HG02973 (cell line): ENCODE measurements at regions not wholly inside any gene's neighbourhood (a gene's known extent, or its start where the extent isn't known, plus 50 kb on each side); places are given as distances from the start of the nearest gene placed in this dataset.
A peak's percentile ranks its signal among the peaks of the same experiment; 100 is the strongest.

ENCODE experiments used
- ATAC-seq: cut with Tn5 transposase; IDR thresholded peaks from one replicate; pipeline ENCODE4 v1.9.1; 2021; ENCODE audit warnings: moderate library complexity; ENCODE audit not compliant: unreplicated experiment

DNA sequence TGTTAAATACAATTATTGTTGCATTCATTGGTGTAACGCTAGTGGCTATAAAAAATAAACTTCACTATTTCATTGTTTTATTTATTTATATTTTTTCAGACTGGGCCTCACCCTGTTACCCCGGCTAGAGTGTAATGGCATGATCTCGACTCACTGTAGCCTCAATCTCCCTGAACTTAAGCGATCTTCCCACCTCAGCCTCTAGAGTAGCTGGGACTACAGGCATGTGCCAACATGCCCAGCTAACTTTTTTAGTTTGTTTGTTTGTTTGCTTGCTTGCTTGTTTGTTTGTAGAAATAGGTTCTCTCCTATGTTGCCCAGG, 387.4 kb upstream of the PTBP2 start:
- no peak for ATAC-seq

DNA sequence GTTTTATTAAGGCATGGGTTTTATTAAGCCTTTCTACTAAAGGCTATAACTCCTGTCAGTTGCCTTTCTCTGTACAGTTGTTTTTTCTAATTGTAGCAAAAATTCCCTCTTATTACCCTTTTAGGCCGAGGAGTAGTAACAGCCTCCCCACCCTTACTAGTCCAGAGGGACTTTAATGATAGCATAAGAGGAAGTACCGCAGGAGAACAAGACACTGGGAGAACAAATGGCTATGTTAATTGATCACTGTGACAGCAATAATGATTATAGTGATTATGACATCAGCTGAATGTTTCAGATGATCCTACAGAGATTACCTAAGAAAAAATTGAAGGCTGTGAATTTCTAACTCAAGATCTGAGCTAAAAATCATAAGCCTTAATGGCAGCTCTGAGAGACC, 383.0 kb upstream of the PTBP2 start:
- no peak for ATAC-seq

DNA sequence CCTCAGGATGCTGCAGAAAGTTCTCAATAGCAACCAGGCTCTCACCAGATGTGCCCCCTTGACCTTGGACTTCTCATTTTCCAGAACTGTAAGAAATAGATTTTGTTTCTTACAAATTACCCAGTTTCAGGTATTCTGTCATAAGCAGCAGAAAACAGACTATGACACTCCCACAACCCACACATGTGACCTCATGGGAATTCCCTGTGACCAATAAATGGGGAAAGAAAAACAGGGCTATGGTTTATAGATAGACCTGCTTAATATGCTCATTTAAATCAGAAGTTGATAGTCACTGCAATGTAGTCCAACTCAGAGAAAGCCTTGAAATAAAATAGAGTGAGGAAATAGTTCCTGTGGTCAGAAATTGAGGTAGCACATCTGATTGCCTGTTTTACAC, 380.9 kb upstream of the PTBP2 start:
- no peak for ATAC-seq

DNA sequence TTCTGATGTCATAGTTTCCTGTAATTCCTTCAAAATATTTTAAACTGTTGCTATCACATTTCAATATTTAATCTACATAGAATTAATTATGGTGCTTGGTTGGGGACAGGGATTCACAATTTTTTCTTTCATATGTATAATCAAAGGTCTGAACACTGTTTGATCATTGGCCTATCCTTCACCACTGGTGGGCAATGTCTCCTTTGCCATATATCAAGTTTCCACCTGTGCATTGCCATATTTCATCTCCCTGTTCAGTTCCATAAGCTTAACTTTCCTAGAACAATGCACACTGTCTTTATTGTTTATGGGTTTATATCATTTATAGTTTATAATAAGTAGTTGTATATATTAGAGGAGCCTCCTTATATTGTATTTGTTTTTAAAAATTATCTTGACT, 374.9 kb upstream of the PTBP2 start:
- no peak for ATAC-seq

DNA sequence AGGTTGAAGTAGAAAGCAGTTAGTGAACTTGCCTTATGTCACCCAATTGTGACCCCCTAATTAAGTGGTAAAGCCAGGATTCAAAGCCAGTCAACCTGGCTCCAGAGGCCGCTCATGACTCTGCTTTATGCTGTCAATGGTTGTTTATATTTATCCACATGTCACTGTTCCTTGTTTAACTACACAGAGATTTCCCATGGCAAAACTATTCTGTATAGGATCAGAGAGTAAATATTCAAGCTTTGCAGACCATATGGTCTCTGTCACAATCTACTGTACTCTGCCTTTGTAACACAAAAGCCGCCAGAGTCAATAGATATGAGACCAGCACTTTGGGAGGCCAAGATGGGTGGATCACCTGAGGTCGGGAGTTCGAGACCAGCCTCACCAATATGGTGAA, 371.7 kb upstream of the PTBP2 start:
- ATAC-seq = no peak

DNA sequence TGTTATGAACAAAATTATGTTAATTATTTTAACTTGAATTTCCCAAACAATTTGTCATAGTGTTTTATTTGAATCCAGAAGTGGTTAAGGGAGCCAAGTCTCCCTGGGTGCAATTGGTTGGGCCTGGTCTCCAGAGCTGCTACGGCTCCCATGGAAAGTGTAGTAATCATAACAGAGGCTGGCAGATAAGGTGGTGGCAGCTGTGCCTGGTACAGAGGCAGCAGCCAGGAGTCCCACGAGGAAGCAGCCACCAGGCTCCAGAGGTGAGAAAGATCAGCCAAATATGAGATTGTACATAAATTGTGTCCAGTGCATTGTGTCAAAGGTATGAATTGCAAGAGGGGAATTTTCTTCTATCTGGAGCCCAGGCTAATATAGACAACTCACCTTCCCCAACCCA, 368.9 kb upstream of the PTBP2 start:
- no peak for ATAC-seq

DNA sequence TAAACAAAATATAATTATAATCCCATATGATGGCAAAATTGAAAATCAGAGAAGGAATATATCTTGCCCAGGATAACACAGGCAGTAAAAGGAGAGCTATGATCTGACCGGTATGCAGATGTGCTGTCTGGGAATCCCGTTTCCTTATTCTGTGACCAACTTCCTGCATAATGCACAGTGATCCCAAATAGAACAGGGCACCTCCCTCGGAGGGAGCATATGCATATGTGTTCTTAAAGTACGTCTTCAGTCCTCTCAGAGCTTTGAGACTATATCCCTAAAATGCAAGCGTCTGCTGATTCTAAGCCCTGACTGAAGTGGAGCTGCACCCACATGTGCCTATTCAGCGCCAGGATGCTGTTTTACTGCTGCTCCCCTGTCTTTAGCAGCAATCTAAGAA, 366.1 kb upstream of the PTBP2 start:
- no peak for ATAC-seq

DNA sequence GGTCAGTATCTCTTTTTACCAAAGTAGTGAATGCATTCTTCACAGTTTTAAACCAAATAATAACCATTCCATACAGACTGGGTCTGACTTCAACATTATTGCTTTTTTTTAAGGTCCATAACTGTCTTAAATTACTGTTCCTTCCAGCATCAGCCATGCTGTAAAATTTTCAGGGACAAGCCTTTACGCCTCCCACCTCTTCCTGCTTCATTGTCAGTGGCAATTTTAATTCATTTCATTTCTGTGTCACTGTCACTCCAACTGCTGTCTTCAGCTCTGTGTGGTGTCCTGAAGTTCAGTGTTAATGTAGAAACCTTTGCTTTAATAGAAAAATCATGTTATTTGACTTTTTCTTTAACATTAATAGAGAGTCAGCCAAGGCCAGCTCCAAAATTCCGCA, 365.6 kb upstream of the PTBP2 start:
- ATAC-seq = no peak

DNA sequence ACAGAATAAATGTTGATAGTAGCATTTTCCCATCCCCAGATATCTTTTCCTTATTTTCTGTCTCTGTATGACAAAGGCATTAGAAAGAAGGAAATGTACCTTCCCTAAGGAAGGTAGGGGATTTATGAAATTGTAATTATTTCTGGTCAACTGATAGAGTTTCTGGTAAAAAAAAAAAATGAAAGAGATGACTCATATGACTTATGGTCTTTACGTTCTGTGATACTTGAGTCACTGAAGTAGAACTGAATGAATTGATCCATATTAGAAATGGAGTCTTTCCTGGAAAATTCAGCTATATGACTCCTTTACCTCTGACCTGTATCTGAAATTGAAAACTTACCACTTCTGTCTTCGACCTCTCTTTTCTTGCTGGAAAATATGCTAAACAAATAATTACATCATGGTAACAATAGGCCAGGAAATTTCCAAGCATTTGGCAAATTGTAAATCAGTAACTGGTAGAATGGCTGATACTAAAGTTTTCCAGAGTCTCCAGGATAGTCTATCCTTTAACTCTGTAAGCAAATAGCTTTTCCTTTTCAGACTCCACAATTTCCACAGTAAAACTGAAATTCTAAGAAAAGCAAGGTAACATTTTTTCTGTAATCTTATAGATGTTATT, 364.3 kb upstream of the PTBP2 start:
- ATAC-seq = no peak

DNA sequence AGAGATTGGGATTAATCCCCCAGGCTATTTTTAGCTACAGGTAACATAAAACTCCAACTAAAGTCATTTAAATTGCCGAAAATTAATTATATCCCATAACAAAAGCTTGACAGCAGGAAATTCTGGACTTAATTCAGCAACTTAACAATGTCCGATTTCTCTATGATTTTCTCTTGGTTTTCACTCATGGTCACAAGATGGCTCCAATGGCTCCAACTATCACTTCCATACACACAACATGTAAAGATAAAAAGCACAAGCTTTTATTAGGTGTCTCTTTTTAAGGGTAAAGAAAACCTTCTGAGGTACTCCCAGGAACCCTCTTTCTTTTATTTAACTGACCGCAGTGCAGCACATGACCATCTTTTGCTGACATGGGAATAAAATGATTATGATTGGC, 363.5 kb upstream of the PTBP2 start:
- no peak for ATAC-seq

DNA sequence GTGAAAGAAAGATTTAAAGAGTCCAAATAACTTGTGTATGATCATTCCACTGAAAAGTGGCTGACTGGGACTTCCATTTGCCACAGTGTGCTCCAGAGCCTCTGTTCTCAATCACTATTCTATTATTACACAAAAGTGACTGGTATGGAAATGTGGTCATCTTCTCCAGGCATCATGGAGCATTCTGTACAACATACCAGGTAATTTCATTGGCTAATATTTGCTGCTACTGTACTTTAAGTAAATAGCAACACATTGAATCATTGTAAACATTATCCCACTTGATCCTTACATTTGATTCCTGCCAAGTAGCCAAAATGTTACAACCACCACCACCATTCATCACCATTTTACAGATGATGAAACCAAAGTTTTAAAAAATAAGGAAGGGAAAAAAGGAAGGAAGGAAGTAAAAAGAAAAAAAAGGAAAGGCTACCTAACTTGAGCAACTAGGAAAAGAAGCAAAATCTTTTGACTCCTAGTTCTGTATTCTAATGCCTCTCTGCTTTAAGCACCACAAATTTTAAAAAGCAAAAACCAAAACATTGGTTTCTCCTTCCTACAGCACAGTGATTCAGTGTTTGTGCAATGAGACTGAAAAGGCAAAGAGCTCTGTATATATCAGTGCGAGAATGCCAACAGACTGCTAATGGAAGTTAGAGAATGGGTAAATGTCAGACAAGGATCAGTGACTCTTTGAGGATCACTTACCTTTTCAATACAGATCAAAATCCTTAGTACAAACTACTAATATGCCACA, 361.4 kb upstream of the PTBP2 start:
- no peak for ATAC-seq

DNA sequence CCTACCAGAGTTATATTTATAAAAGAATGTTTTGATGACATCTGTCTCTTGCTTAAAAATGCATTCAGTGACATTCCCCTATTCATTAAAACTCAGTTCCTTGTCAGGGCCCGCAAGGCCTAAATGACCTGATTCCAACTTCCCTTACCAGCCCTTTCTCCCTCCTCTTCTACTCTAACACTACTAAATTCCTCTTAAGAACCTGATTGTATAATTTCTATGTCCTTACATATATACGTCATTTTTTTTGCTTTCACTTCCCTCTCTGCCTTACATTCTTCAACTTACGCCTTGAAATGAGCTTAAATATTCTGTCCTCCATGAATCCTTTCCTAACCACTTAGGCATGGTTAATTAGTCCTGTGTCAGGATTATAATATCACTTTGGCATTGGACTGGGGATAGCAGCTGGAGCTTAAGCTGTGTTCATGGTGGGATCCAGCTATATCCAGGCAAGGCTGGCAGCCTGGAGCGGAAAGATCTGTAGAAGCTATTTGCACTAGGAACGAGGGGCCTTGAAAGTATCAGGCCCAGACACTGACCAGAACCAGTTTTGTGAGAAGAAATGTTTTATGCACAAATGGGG, 360.2 kb upstream of the PTBP2 start:
- no peak for ATAC-seq

DNA sequence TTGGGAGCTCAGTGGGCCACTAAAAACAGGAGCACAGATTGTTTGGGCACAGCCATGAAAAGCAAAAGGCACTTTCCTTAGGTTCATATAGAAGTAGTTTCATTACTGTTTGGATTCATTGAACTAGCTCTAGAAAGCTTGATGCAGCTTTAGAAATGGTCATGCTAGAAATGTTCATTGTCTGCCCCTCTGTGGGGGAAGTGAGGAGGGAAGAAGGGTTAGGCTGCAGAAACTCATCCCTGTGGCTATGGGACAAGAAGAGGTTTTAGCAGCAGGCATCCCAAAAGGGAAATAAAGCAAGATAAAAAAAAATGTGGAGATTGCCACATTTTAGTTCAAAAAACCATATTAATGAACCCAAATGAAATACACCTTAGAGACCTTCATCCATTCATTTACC, 359.6 kb upstream of the PTBP2 start:
- no peak for ATAC-seq

DNA sequence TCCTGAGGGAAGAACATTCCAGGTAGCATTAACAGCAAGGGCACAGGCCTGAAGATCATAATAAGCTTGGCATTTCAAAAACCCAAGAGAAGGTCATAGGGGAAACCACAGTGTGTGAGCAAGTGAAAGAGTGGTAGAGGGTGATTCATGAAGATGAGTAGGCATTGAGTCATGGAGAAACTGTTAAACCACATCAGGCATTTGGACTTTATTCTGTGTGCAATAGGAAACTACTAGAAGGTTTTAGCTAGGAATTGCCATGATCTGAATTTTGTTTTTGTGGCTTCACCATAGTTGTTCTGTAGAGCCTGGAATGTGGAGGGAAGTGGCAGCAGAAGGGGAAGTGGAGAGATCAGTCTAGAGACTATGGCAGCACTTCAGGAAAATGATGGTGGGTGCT, 359.0 kb upstream of the PTBP2 start:
- ATAC-seq = peak; percentile 69

DNA sequence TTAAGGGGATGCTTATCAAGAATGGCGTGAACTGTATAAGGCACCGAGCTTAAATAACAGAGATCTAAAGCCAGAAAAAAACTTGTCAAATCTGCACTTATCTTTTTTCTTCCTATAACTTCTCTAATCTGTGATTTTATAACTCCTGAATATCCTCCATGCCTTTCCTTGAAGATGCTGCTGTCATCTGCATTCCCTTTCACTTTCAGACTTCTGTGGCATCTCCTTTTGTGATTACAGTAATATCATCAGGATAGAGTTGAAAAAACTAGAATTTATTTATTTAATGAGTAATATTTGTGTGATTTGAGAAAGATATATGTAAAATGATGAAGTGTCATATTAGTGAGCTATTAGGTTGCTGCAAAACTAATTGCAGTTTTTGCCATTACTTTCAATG, 357.8 kb upstream of the PTBP2 start:
- ATAC-seq = no peak

DNA sequence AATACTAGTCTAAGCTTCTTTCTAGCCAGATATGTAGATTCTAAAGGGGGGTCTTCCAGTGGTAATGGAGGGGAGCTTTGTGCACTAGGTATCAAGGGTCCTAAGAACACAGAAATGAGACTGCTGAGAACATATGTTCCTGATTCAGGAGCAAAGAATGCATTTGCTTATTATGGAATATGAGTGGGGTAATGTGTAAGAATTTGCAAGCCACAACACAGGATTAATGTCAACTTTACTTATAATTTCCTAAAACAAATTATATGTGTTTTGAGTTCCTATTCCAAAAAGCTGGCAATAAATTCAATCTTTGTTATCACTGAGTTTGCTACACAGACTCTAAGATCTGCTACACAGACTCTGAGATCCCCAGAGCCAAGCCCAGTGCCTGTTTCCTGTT, 357.0 kb upstream of the PTBP2 start:
- no peak for ATAC-seq

DNA sequence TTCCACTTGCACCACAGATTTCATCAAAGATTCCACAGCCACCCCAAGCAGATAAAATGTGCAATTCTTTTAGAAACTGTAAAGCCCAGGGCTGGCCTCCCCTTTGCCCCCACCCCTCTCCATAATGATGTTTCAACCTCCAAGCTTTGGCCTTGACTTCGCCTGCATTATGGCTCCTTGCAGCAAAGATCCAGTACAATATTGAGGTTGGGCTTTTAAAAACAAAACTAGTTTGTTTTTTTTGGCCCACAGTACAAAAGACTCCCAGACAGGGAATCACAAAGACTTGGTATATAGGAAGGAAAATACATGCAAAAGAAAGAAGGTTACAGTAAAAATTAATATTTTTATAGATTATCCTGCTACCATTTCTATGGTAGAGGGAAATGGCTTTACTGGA, 356.5 kb upstream of the PTBP2 start:
- ATAC-seq = no peak

DNA sequence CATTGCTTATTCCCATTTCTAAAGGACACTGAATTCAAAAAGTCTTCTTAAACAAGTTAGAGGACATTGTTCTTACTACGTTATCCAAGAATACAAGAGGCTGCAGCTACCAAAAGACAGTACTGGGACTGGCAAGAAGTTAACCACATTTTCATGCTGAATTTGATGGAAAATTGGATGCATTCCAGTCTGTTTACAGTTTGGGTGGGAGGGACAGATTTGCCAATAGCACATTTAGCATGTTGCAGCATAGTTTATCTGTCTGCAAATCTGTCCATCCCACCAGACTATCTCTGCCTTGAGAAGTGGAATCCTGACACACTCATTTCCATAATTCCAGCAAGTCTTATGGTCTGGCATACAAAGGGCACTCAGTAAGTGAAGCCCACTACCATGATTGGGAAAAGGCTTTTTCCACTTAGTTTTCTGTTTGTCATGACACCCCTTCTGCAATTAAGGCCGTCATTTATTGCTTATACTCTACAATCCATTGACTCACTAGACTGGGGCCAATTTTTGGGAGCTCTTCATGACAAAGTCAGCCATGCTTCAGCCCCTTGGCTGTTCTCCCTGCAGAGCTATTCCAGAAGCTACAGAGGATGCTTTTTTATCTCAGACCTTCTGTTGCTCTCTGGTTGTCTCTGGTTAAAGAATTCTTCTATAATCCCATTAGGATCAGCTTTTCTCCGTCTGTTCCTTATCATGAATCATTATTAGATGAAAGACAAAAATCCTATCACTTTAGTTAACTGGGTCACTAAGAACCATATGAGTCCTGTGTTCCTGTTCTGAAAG, 355.8 kb upstream of the PTBP2 start:
- no peak for ATAC-seq

DNA sequence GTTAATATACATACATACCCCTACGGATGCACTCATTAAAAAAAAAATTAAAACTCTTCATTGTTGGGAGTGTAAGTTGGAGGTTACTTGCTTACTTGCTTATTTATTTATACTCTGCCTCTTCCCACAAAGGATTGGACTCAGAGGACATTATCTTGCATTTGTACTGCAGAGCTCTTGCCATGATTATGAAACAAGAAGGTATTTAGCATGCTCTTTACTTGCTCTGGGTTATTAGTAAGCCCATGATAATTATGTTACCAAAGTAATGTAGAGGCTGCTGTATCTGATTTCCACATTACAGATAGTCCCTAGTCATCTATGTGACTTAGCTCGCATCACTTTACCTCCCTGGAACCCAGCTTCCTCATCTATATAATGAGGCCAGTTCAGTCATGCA, 355.1 kb upstream of the PTBP2 start:
- no peak for ATAC-seq

DNA sequence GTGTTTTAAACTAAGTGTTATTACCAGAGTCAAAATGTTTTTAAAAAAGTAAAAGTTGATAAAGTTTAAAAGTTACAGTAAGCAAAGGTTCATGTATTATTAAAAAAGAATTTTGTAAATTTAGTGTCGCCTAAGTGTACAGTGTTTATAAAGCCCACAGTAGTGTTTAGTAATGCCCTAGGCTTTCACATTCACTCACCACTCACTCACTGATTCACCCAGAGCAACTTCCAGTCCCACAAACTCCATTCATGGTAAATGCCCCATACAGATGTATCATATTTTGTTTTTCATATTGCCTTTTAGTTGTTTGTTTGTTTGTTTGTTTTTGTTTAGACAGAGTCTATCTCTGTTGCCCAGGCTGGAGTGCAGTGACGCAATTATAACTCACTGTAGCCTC, 353.8 kb upstream of the PTBP2 start:
- no peak for ATAC-seq

DNA sequence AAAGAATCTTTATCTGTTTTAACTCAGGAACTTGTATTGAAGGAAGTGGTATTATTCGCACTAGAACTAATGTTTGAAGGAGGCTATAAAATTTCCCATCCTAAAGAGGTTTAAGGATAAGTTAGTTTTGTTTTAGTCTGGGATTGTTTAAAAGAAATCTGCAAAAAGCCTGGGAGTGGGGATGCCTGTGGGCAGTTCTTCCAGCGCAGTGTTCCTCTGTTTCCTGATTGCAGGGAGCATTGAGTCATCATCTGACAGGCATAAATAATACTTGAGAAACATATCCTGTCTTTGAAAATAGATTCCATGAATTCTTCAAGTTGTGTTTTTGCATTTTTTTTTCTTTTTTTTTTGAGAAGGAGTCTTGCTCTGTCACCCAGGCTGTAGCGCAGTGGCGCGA, 350.8 kb upstream of the PTBP2 start:
- ATAC-seq = no peak

DNA sequence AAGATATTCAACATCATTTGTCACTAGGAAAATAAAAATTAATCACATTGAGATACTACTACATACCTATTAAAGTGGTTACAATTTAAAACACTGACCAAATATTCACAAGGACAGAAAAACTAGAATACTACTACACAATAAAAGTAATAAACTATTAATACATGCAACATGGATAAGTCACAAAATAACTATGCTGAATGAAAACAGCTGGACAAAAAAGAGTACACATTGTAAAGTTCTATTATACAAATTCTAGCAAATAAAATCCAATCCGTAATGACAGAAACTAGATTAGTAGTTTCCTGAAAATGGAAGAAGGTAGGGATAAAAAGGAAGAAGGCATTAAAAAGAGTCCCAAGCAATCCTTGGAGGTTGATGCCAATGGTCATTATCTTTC, 348.7 kb upstream of the PTBP2 start:
- ATAC-seq = no peak
